ENCODE measurements at regions not wholly inside any gene's neighbourhood (a gene's known extent, or its start where the extent isn't known, plus 50 kb on each side); places are given as distances from the start of the nearest gene placed in this dataset.

GRCh38 chr2:15808204-15808910 is 132.0 kb upstream of the MYCN start:
- no peak for DNase-seq (ENCODE audit: low read depth)

- DNase-seq (ENCODE audit: low read depth): no peak
Observed at GRCh38 chr2:15808944-15809343, 131.4 kb upstream of the MYCN start.

- DNase-seq (ENCODE audit: low read depth): no peak
Observed at GRCh38 chr2:15809404-15809803, 130.9 kb upstream of the MYCN start.

GRCh38 chr2:15810477-15811150 is 129.7 kb upstream of the MYCN start:
- no peak for DNase-seq (ENCODE audit: low read depth)

GRCh38 chr2:15811367-15811766 is 129.0 kb upstream of the MYCN start:
- no peak for DNase-seq (ENCODE audit: low read depth)

- DNase-seq (ENCODE audit: low read depth): no peak
Observed at GRCh38 chr2:15812187-15812780, 128.1 kb upstream of the MYCN start.

- DNase-seq (ENCODE audit: low read depth): no peak
Observed at GRCh38 chr2:15813481-15814266, 126.7 kb upstream of the MYCN start.

GRCh38 chr2:15814403-15814802 is 125.9 kb upstream of the MYCN start:
- no peak for DNase-seq (ENCODE audit: low read depth)

- no peak for DNase-seq (ENCODE audit: low read depth)
Observed at GRCh38 chr2:15814946-15815345, 125.4 kb upstream of the MYCN start.

- DNase-seq (ENCODE audit: low read depth): no peak
Observed at GRCh38 chr2:15816226-15816625, 124.1 kb upstream of the MYCN start.

GRCh38 chr2:15816674-15817406 is 123.5 kb upstream of the MYCN start:
- DNase-seq (ENCODE audit: low read depth): no peak

GRCh38 chr2:15817748-15818147 is 122.6 kb upstream of the MYCN start:
- DNase-seq (ENCODE audit: low read depth): no peak

GRCh38 chr2:15818318-15818753 is 122.0 kb upstream of the MYCN start:
- DNase-seq (ENCODE audit: low read depth): no peak

GRCh38 chr2:15818881-15819280 is 121.5 kb upstream of the MYCN start:
- DNase-seq (ENCODE audit: low read depth): no peak

GRCh38 chr2:15819562-15820256 is 120.6 kb upstream of the MYCN start:
- no peak for DNase-seq (ENCODE audit: low read depth)

- DNase-seq (ENCODE audit: low read depth): no peak
Observed at GRCh38 chr2:15820257-15820566, 120.1 kb upstream of the MYCN start.

GRCh38 chr2:15820927-15821326 is 119.4 kb upstream of the MYCN start:
- DNase-seq (ENCODE audit: low read depth): no peak

GRCh38 chr2:15822151-15823044 is 118.0 kb upstream of the MYCN start:
- no peak for DNase-seq (ENCODE audit: low read depth)

- no peak for DNase-seq (ENCODE audit: low read depth)
Observed at GRCh38 chr2:15823459-15824396, 116.6 kb upstream of the MYCN start.

All from GM04504 (cell line).